Lower leg skin (tissue), 3 donors: ENCODE measurements at regions not wholly inside any gene's neighbourhood (a gene's known extent, or its start where the extent isn't known, plus 50 kb on each side); places are given as distances from the start of the nearest gene placed in this dataset.

Source experiments
- CTCF ChIP-seq, 3 donors: fragments of 450-650 bp; IDR thresholded peaks; one replicate each; pipeline ENCODE4 v1.5.1; 2016; ENCODE audit warnings: antibody characterized with exemption in 3 of 3, mild to moderate bottlenecking in 3 of 3, moderate library complexity in 2 of 3
- POLR2A ChIP-seq, 2 donors: fragments of 450-650 bp; IDR thresholded peaks; one replicate each; pipeline ENCODE4 v1.6.1; 2016 to 2017; ENCODE audit warnings: antibody characterized with exemption in 2 of 2, mild to moderate bottlenecking in 1 of 2, moderate library complexity in 1 of 2

GRCh38 chr6:114844359-114844758 is 501.5 kb upstream of the HS3ST5 start:
- no peak for TF ChIP-seq CTCF (IDR thresholded peaks at IDR 0.05)
- TF ChIP-seq POLR2A (IDR thresholded peaks at IDR 0.05), result no peak
